PC-9 (cell line): ENCODE measurements at regions not wholly inside any gene's neighbourhood (a gene's known extent, or its start where the extent isn't known, plus 50 kb on each side); places are given as distances from the start of the nearest gene placed in this dataset.

ENCODE experiments used
- BruUV-seq: library from RNA; stranded (reverse); fragments of 400-500 nt; replicated peaks from 2 replicates; lab custom pipeline; 2021; lab: Mats Ljungman, UMichigan
- CTCF ChIA-PET: fragments of 300-600 bp; sonication (Branson Sonifier 250); formaldehyde crosslinking; loops from one replicate; lab custom pipeline; 2022; ENCODE audit warnings: antibody characterized with exemption; lab: Charles Lee
- POLR2A ChIA-PET: fragments of 300-600 bp; sonication (Branson Sonifier 250); formaldehyde crosslinking; loops from one replicate; lab custom pipeline; 2022; ENCODE audit warnings: antibody characterized with exemption; ENCODE audit not compliant: unreplicated experiment; lab: Charles Lee
- DNase-seq, 2 experiments: peaks; one replicate each; pipeline versions ENCODE4 v3.0.0 to v3.0.0-alpha.2; 2015 to 2022; ENCODE audit warnings: mixed read lengths in 1 of 2
- H2AFZ ChIP-seq: fragments of 200-600 bp; sonication (generic); 2 replicates; pipeline ENCODE4 v1.8.1; 2017; ENCODE audit warnings: antibody characterized with exemption
- H3F3A ChIP-seq: fragments of 200-600 bp; sonication (generic); 2 replicates; pipeline ENCODE4 v1.8.1; 2017; ENCODE audit warnings: antibody characterized with exemption, mild to moderate bottlenecking, low read depth; ENCODE audit not compliant: insufficient read depth
- H3K27ac ChIP-seq: fragments of 200-600 bp; sonication (generic); 2 replicates; pipeline ENCODE4 v1.6.1; 2016; ENCODE audit warnings: mixed run types
- H3K27me3 ChIP-seq: fragments of 200-600 bp; sonication (generic); 2 replicates; pipeline ENCODE4 v1.6.1; 2016; ENCODE audit warnings: low read depth, mixed run types; ENCODE audit not compliant: insufficient read depth
- H3K36me3 ChIP-seq: fragments of 200-600 bp; sonication (generic); 2 replicates; pipeline ENCODE4 v1.6.1; 2016; ENCODE audit warnings: low read depth, mixed run types
- H3K4me1 ChIP-seq: fragments of 200-600 bp; sonication (generic); replicated peaks from 2 replicates; pipeline ENCODE4 v1.6.1; 2016; ENCODE audit warnings: mixed run types; ENCODE audit not compliant: insufficient read depth
- H3K4me2 ChIP-seq: fragments of 200-600 bp; sonication (generic); 2 replicates; pipeline ENCODE4 v1.6.1; 2017; ENCODE audit warnings: mixed run types
- H3K4me3 ChIP-seq: fragments of 200-600 bp; sonication (generic); 2 replicates; pipeline ENCODE4 v1.6.1; 2016; ENCODE audit warnings: mixed run types
- H3K79me2 ChIP-seq: fragments of 200-600 bp; sonication (generic); 2 replicates; pipeline ENCODE4 v1.6.1; 2017; ENCODE audit warnings: low read depth, mixed run types
- H3K9me2 ChIP-seq: fragments of 200-600 bp; sonication (generic); 2 replicates; pipeline ENCODE4 v1.8.1; 2017; ENCODE audit warnings: mild to moderate bottlenecking; ENCODE audit not compliant: insufficient read depth
- H3K9me3 ChIP-seq: fragments of 200-600 bp; sonication (generic); 2 replicates; pipeline ENCODE4 v1.8.1; 2016; ENCODE audit warnings: low read depth; ENCODE audit not compliant: insufficient read depth
- H4K20me1 ChIP-seq: fragments of 200-600 bp; sonication (generic); 2 replicates; pipeline ENCODE4 v1.8.1; 2017; ENCODE audit not compliant: insufficient read depth
- CTCF ChIP-seq: fragments of 200-600 bp; sonication (generic); conservative IDR thresholded peaks from 2 replicates; pipeline ENCODE4 v1.6.1; 2017; ENCODE audit warnings: mixed run types, antibody characterized with exemption, mild to moderate bottlenecking, moderate library complexity
- EZH2 ChIP-seq: fragments of 200-600 bp; sonication (generic); IDR thresholded peaks from 2 replicates; pipeline ENCODE4 v1.8.0; 2017; ENCODE audit warnings: antibody characterized with exemption, low read depth
- intact Hi-C: fragments of 100-400 bp; cut with micrococcal nuclease; formaldehyde crosslinking; loops from one replicate; pipeline ENCODE4 v1.10.0; 2022; ENCODE audit not compliant: unreplicated experiment

GRCh38 chr6:148200781-148201180, 141.9 kb upstream of the SASH1 start:
- intact Hi-C loops: no loop called here
- no peak overlapping the region for H3K4me3 ChIP-seq
- H3K9me2 ChIP-seq: no peaks in the 10 kb centered on the region
- no peaks in the 10 kb centered on the region for H3K4me1 ChIP-seq
- POLR2A ChIA-PET: no interaction called here
- no peaks in the 10 kb centered on the region for H3F3A ChIP-seq
- H3K9me3 ChIP-seq: no peaks in the 10 kb centered on the region
- no peaks in the 10 kb centered on the region for H3K27me3 ChIP-seq
- H3K27ac ChIP-seq: no peak overlapping the region
- CTCF ChIA-PET: no interaction called here
- no peak overlapping the region for H2AFZ ChIP-seq
- BruUV-seq: no TSS peak
- H3K36me3 ChIP-seq: no peaks in the 10 kb centered on the region
- no peaks in the 10 kb centered on the region for H4K20me1 ChIP-seq
- TF ChIP-seq EZH2: no peak
- TF ChIP-seq CTCF: no peak
- H3K4me2 ChIP-seq: no peak overlapping the region
- no peak for DNase-seq
- no peaks in the 10 kb centered on the region for H3K79me2 ChIP-seq

DNA sequence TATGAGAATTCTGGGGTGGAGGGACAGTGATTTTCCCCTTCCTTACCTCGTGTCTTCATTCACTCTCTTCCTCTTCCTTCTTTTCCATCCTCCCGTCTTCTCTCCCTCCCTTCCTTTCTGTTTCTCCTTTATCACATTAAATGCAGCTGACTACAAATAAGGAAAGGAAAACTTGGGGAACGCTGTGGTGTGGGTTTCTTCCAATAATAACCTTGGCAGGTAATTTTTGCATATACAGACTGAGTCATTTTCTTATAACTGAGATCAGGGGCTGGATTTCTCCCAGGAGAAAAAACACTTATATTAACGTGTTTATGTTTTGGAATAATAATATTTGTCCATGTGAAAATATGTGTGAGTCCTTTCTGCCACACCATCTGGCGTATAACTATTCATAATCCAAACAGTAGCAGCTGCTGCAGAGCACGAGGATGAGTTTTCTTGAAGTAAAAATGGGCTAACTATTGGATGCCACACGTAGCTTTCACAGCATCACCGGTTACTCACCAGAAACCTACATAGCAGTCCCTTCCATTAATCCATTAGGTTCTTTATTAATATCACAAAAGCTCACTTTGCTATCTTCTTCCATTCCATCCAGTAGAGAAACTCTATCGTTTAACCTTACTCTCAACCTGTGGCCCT, 139.2 kb upstream of the SASH1 start:
- Histone ChIP-seq H4K20me1 (no peaks in the 10 kb centered on the region), H2AFZ (no peak overlapping the region), H3K79me2 (no peaks in the 10 kb centered on the region), H3K36me3 (no peaks in the 10 kb centered on the region), H3F3A (no peaks in the 10 kb centered on the region), H3K4me3 (no peak overlapping the region), H3K27ac (no peak overlapping the region), H3K27me3 (no peaks in the 10 kb centered on the region), H3K4me2 (no peak overlapping the region), H3K9me2 (no peaks in the 10 kb centered on the region), H3K4me1 (no peaks in the 10 kb centered on the region), H3K9me3 (no peaks in the 10 kb centered on the region)
- intact Hi-C loops: no loop called here
- ChIA-PET CTCF (no interaction called here), POLR2A (interaction anchor here (0.7 kb wide), 1 partner anchor 11 kb away, joined by 7 read pairs; no protein-coding TSS in a partner anchor)
- TF ChIP-seq CTCF (no peak), EZH2 (no peak)
- DNase-seq: no peak
- BruUV-seq: no TSS peak

DNA sequence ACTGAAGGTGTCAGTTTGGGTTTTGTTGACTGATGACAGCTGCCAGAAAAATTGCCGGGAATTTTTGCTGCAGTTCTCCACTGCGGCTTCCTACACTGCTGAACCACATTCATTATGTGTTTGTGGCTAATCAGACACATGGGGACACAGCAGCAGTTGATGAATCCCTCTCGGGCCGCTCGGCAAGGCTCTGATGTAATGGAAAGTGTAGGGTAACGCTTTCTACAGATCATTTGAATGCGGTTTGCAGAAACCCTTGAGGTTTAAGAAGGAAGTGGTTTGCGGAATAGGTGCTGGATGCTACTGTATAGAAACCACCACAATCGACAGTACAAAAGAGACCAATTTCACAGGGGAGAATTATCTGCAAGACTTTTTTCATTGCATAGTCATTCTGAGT, 138.7 kb upstream of the SASH1 start:
- Histone ChIP-seq H3K27me3 (no peaks in the 10 kb centered on the region), H3K9me2 (no peaks in the 10 kb centered on the region), H3K4me2 (no peak overlapping the region), H3K79me2 (no peaks in the 10 kb centered on the region), H3K4me3 (no peak overlapping the region), H3K9me3 (no peaks in the 10 kb centered on the region), H3K27ac (no peak overlapping the region), H3K4me1 (no peaks in the 10 kb centered on the region), H4K20me1 (no peaks in the 10 kb centered on the region), H3F3A (no peaks in the 10 kb centered on the region), H2AFZ (no peak overlapping the region), H3K36me3 (no peaks in the 10 kb centered on the region)
- no TSS peak for BruUV-seq
- intact Hi-C loops: no loop called here
- CTCF ChIA-PET: no interaction called here
- DNase-seq: no peak
- POLR2A ChIA-PET: interaction anchor here (0.7 kb wide), 1 partner anchor 11 kb away, joined by 7 read pairs; no protein-coding TSS in a partner anchor
- TF ChIP-seq EZH2 (no peak), CTCF (no peak)
